ENCODE measurements at regions not wholly inside any gene's neighbourhood (a gene's known extent, or its start where the extent isn't known, plus 50 kb on each side); places are given as distances from the start of the nearest gene placed in this dataset.

GRCh38 chr14:104373855-104374717, 205.5 kb upstream of the C14orf180 start:
- Histone ChIP-seq H3K9ac (ENCODE audit: low read length) (no peak overlapping the region), H2AFZ (ENCODE audit: low read depth, low read length) (no peak overlapping the region), H3K36me3 (ENCODE audit: insufficient read depth, low read length) (no peaks in the 10 kb centered on the region), H3K27ac (ENCODE audit: low read length) (no peak overlapping the region), H3K4me3 (ENCODE audit: low read length) (no peak overlapping the region), H3K9me2 (ENCODE audit: insufficient read depth, low read length) (no peaks in the 10 kb centered on the region), H3K27me3 (ENCODE audit: insufficient read depth, low read depth, low read length) (no peaks in the 10 kb centered on the region), H4K20me1 (ENCODE audit: insufficient read depth) (no peaks in the 10 kb centered on the region), H3F3A (ENCODE audit: insufficient read depth, low read length, poor library complexity, severe bottlenecking) (no peaks in the 10 kb centered on the region), H3K9me3 (ENCODE audit: low read length) (no peaks in the 10 kb centered on the region), H3K4me2 (ENCODE audit: low read length) (no peak overlapping the region), H3K79me2 (replicated peaks; ENCODE audit: insufficient read depth, low read length) (no peaks in the 10 kb centered on the region)
- no peak for TF ChIP-seq POLR2AphosphoS5 (IDR thresholded peaks at IDR 0.05)
- no peak for TF ChIP-seq SMC3 (conservative IDR thresholded peaks at IDR 0.05; ENCODE audit: poor library complexity)
- TF ChIP-seq EZH2 (IDR thresholded peaks at IDR 0.05; ENCODE audit: borderline replicate concordance, insufficient read depth, low read length, poor library complexity, severe bottlenecking): no peak
- TF ChIP-seq RAD21 (conservative IDR thresholded peaks at IDR 0.05): no peak
- TF ChIP-seq TAF1 (IDR thresholded peaks at IDR 0.05; ENCODE audit: low read depth): no peak
- TF ChIP-seq CTCF (IDR thresholded peaks at IDR 0.05; ENCODE audit: poor library complexity, severe bottlenecking): no peak
- TF ChIP-seq EP300 (conservative IDR thresholded peaks at IDR 0.05; ENCODE audit: poor library complexity, severe bottlenecking): no peak
- TF ChIP-seq REST (IDR thresholded peaks at IDR 0.05; ENCODE audit: borderline replicate concordance): no peak

GRCh38 chr14:104374718-104375080, 204.9 kb upstream of the C14orf180 start:
- no peaks in the 10 kb centered on the region for H3K9me3 ChIP-seq (ENCODE audit: low read length)
- no peak overlapping the region for H3K27ac ChIP-seq (ENCODE audit: low read length)
- TF ChIP-seq MXI1 (conservative IDR thresholded peaks at IDR 0.05; ENCODE audit: poor library complexity, severe bottlenecking) (no peak), EZH2 (IDR thresholded peaks at IDR 0.05; ENCODE audit: borderline replicate concordance, insufficient read depth, low read length, poor library complexity, severe bottlenecking) (no peak), SMC3 (conservative IDR thresholded peaks at IDR 0.05; ENCODE audit: poor library complexity) (no peak), RAD21 (conservative IDR thresholded peaks at IDR 0.05) (no peak), REST (IDR thresholded peaks at IDR 0.05; ENCODE audit: borderline replicate concordance) (no peak), CTCF (IDR thresholded peaks at IDR 0.05; ENCODE audit: poor library complexity, severe bottlenecking) (no peak), POLR2AphosphoS5 (IDR thresholded peaks at IDR 0.05) (no peak), TAF1 (IDR thresholded peaks at IDR 0.05; ENCODE audit: low read depth) (no peak), EP300 (conservative IDR thresholded peaks at IDR 0.05; ENCODE audit: poor library complexity, severe bottlenecking) (no peak)
- no peaks in the 10 kb centered on the region for H3K9me2 ChIP-seq (ENCODE audit: insufficient read depth, low read length)
- H3F3A ChIP-seq (ENCODE audit: insufficient read depth, low read length, poor library complexity, severe bottlenecking): no peaks in the 10 kb centered on the region
- H3K9ac ChIP-seq (ENCODE audit: low read length): no peak overlapping the region
- no peaks in the 10 kb centered on the region for H3K27me3 ChIP-seq (ENCODE audit: insufficient read depth, low read depth, low read length)
- no peak overlapping the region for H3K4me2 ChIP-seq (ENCODE audit: low read length)
- no peaks in the 10 kb centered on the region for H3K79me2 ChIP-seq (replicated peaks; ENCODE audit: insufficient read depth, low read length)
- H2AFZ ChIP-seq (ENCODE audit: low read depth, low read length): no peak overlapping the region
- H4K20me1 ChIP-seq (ENCODE audit: insufficient read depth): no peaks in the 10 kb centered on the region
- no peaks in the 10 kb centered on the region for H3K36me3 ChIP-seq (ENCODE audit: insufficient read depth, low read length)
- no peak overlapping the region for H3K4me3 ChIP-seq (ENCODE audit: low read length)
